Esophagus muscularis mucosa (tissue), 3 donors: ENCODE measurements at regions not wholly inside any gene's neighbourhood (a gene's known extent, or its start where the extent isn't known, plus 50 kb on each side); places are given as distances from the start of the nearest gene placed in this dataset.

Experiments used
- CTCF ChIP-seq, 3 experiments: fragments of 200-600 bp in 2 of 3; fragments of 450-650 bp in 1 of 3; sonication (generic) in 2 of 3; IDR thresholded peaks; one replicate each; pipeline ENCODE4 v1.5.1; 2017 to 2019; ENCODE audit warnings: antibody characterized with exemption in 3 of 3, mild to moderate bottlenecking in 2 of 3, moderate library complexity in 1 of 3
- EP300 ChIP-seq: sonication (generic); formaldehyde crosslinking; IDR thresholded peaks from one replicate; pipeline ENCODE4 v1.6.1; 2017; ENCODE audit warnings: antibody characterized with exemption

- TF ChIP-seq CTCF (IDR thresholded peaks at IDR 0.05) (no peak), EP300 (no peak)
Measured at GRCh38 chrX:147570483-147570882, 341.2 kb upstream of the FMR1 start.
